Hematopoietic multipotent progenitor cell treated with erythropoietin and hydrocortisone succinate and interleukin-3 and kit ligand, for 17 days (in vitro differentiated cells): ENCODE measurements at regions not wholly inside any gene's neighbourhood (a gene's known extent, or its start where the extent isn't known, plus 50 kb on each side); places are given as distances from the start of the nearest gene placed in this dataset.
"Not testable (repeated sequence)": the region's sequence is repeated elsewhere in the genome, so short reads cannot be mapped to it uniquely, and the experiment has no call there.

Experiments used
- DNase-seq: peaks from one replicate; pipeline ENCODE4 v3.0.0-alpha.2; 2015; ENCODE audit warnings: low spot score

GRCh38 chr4:164096766-164097518 lies 602.5 kb downstream of the TMA16 start:
- no peak for DNase-seq

- not testable (repeated sequence) for DNase-seq
Measured at GRCh38 chr4:164100741-164101365, 606.4 kb downstream of the TMA16 start.

- no peak for DNase-seq
Measured at GRCh38 chr4:164108971-164109370, 614.5 kb downstream of the TMA16 start.

GRCh38 chr4:164109503-164109902 lies 615.0 kb downstream of the TMA16 start:
- no peak for DNase-seq

- no peak for DNase-seq
Measured at GRCh38 chr4:164115236-164115635, 620.7 kb downstream of the TMA16 start.

- DNase-seq: no peak
Measured at GRCh38 chr4:164116286-164116685, 621.8 kb downstream of the TMA16 start.

- DNase-seq: no peak
Measured at GRCh38 chr4:164134388-164134787, 619.5 kb upstream of the SMIM31 start.

GRCh38 chr4:164136180-164136616 lies 617.7 kb upstream of the SMIM31 start:
- DNase-seq: no peak

GRCh38 chr4:164138521-164138920 lies 615.4 kb upstream of the SMIM31 start:
- DNase-seq: no peak

- DNase-seq: no peak
Measured at GRCh38 chr4:164139291-164139690, 614.6 kb upstream of the SMIM31 start.

GRCh38 chr4:164141755-164142375 lies 612.1 kb upstream of the SMIM31 start:
- not testable (repeated sequence) for DNase-seq

- DNase-seq: no peak
Measured at GRCh38 chr4:164154416-164154815, 599.5 kb upstream of the SMIM31 start.

- no peak for DNase-seq
Measured at GRCh38 chr4:164169591-164169990, 584.3 kb upstream of the SMIM31 start.

- no peak for DNase-seq
Measured at GRCh38 chr4:164177153-164177552, 576.8 kb upstream of the SMIM31 start.

- no peak for DNase-seq
Measured at GRCh38 chr4:164177753-164178152, 576.2 kb upstream of the SMIM31 start.

GRCh38 chr4:164188236-164188635 lies 565.7 kb upstream of the SMIM31 start:
- no peak for DNase-seq

GRCh38 chr4:164192844-164193243 lies 561.1 kb upstream of the SMIM31 start:
- DNase-seq: no peak

GRCh38 chr4:164193676-164194075 lies 560.3 kb upstream of the SMIM31 start:
- DNase-seq: no peak

GRCh38 chr4:164197556-164197955 lies 556.4 kb upstream of the SMIM31 start:
- no peak for DNase-seq

- DNase-seq: no peak
Measured at GRCh38 chr4:164203476-164203875, 550.5 kb upstream of the SMIM31 start.

- no peak for DNase-seq
Measured at GRCh38 chr4:164204434-164204833, 549.5 kb upstream of the SMIM31 start.

GRCh38 chr4:164207460-164207859 lies 546.5 kb upstream of the SMIM31 start:
- DNase-seq: no peak

GRCh38 chr4:164210377-164210776 lies 543.6 kb upstream of the SMIM31 start:
- DNase-seq: no peak
